Nephron (organoid): ENCODE measurements at regions not wholly inside any gene's neighbourhood (a gene's known extent, or its start where the extent isn't known, plus 50 kb on each side); places are given as distances from the start of the nearest gene placed in this dataset.

Experiments used
- H3K27ac Mint-ChIP-seq, 3 experiments: 2 replicates each; pipeline ENCODE4 v1.8.0; 2020; ENCODE audit warnings: mixed read lengths in 3 of 3, mild to moderate bottlenecking in 2 of 3, moderate library complexity in 1 of 3
- H3K27me3 Mint-ChIP-seq: 2 replicates; pipeline ENCODE4 v1.8.0; 2021; ENCODE audit warnings: low read depth, mild to moderate bottlenecking, moderate library complexity, mixed read lengths
- H3K36me3 Mint-ChIP-seq: 2 replicates; pipeline ENCODE4 v1.8.0; 2020; ENCODE audit warnings: low read depth, mixed read lengths
- H3K4me1 Mint-ChIP-seq: 2 replicates; pipeline ENCODE4 v1.8.0; 2020; ENCODE audit warnings: mixed read lengths
- H3K4me3 Mint-ChIP-seq, 3 experiments: 2 replicates each; pipeline ENCODE4 v1.8.0; 2020; ENCODE audit warnings: mild to moderate bottlenecking in 3 of 3, mixed read lengths in 3 of 3, moderate library complexity in 2 of 3
- H3K9me3 Mint-ChIP-seq: 2 replicates; pipeline ENCODE4 v1.8.0; 2020; ENCODE audit warnings: mixed read lengths
- CTCF ChIP-seq, 3 experiments: fragments of 200-600 bp; sonication (generic); IDR thresholded peaks; one replicate each; pipeline ENCODE4 v1.5.0; 2021; ENCODE audit warnings: antibody characterized with exemption in 3 of 3; ENCODE audit not compliant: unreplicated experiment in 3 of 3

- TF ChIP-seq CTCF (IDR thresholded peaks at IDR 0.05; ENCODE audit: unreplicated experiment in 3 of 3), result no peak
- no peak overlapping the region for H3K4me3 Mint-ChIP-seq
- peaks cover 12% of the 10 kb centered on the region for H3K27me3 Mint-ChIP-seq
- no peaks in the 10 kb centered on the region for H3K9me3 Mint-ChIP-seq
- H3K36me3 Mint-ChIP-seq, result no peaks in the 10 kb centered on the region
- H3K4me1 Mint-ChIP-seq, result no peaks in the 10 kb centered on the region
- no peak overlapping the region for H3K27ac Mint-ChIP-seq
Observed at GRCh38 chr20:41879123-41879522, 260.9 kb upstream of the CHD6 start.

- no peak for TF ChIP-seq CTCF (IDR thresholded peaks at IDR 0.05; ENCODE audit: unreplicated experiment in 3 of 3)
- no peak overlapping the region for H3K4me3 Mint-ChIP-seq
- H3K27ac Mint-ChIP-seq, result no peak overlapping the region
- peaks cover 6% of the 10 kb centered on the region for H3K27me3 Mint-ChIP-seq
- H3K4me1 Mint-ChIP-seq, result no peaks in the 10 kb centered on the region
- no peaks in the 10 kb centered on the region for H3K9me3 Mint-ChIP-seq
- no peaks in the 10 kb centered on the region for H3K36me3 Mint-ChIP-seq
Observed at GRCh38 chr20:41877911-41878310, 259.7 kb upstream of the CHD6 start.

- no peaks in the 10 kb centered on the region for H3K36me3 Mint-ChIP-seq
- H3K27ac Mint-ChIP-seq, result no peak overlapping the region
- H3K27me3 Mint-ChIP-seq, result peaks cover 5% of the 10 kb centered on the region
- H3K9me3 Mint-ChIP-seq, result peaks cover 4% of the 10 kb centered on the region
- no peaks in the 10 kb centered on the region for H3K4me1 Mint-ChIP-seq
- no peak overlapping the region for H3K4me3 Mint-ChIP-seq
- no peak for TF ChIP-seq CTCF (IDR thresholded peaks at IDR 0.05; ENCODE audit: unreplicated experiment in 3 of 3)
Observed at GRCh38 chr20:41874658-41875057, 256.5 kb upstream of the CHD6 start.

- Mint-ChIP-seq H3K4me3 (no peak overlapping the region), H3K9me3 (peaks cover 15% of the 10 kb centered on the region), H3K36me3 (no peaks in the 10 kb centered on the region), H3K27me3 (peaks cover 5% of the 10 kb centered on the region), H3K27ac (no peak overlapping the region), H3K4me1 (no peaks in the 10 kb centered on the region)
- no peak for TF ChIP-seq CTCF (IDR thresholded peaks at IDR 0.05; ENCODE audit: unreplicated experiment in 3 of 3)
Observed at GRCh38 chr20:41872930-41873329, 254.8 kb upstream of the CHD6 start.

- peaks cover 26% of the 10 kb centered on the region for H3K9me3 Mint-ChIP-seq
- H3K36me3 Mint-ChIP-seq, result no peaks in the 10 kb centered on the region
- H3K4me3 Mint-ChIP-seq, result no peak overlapping the region
- no peak for TF ChIP-seq CTCF (IDR thresholded peaks at IDR 0.05; ENCODE audit: unreplicated experiment in 3 of 3)
- H3K4me1 Mint-ChIP-seq, result no peaks in the 10 kb centered on the region
- peaks cover 5% of the 10 kb centered on the region for H3K27me3 Mint-ChIP-seq
- H3K27ac Mint-ChIP-seq, result no peak overlapping the region
Observed at GRCh38 chr20:41870869-41871462, 252.8 kb upstream of the CHD6 start.

- no peak overlapping the region for H3K27ac Mint-ChIP-seq
- H3K9me3 Mint-ChIP-seq, result peaks cover 26% of the 10 kb centered on the region
- TF ChIP-seq CTCF (IDR thresholded peaks at IDR 0.05; ENCODE audit: unreplicated experiment in 3 of 3), result no peak
- H3K36me3 Mint-ChIP-seq, result no peaks in the 10 kb centered on the region
- H3K4me1 Mint-ChIP-seq, result no peaks in the 10 kb centered on the region
- H3K4me3 Mint-ChIP-seq, result no peak overlapping the region
- H3K27me3 Mint-ChIP-seq, result no peaks in the 10 kb centered on the region
Observed at GRCh38 chr20:41869261-41869660, 251.1 kb upstream of the CHD6 start.
